Inflammatory macrophage treated with lipopolysaccharide for 1 hour (primary cell): ENCODE measurements at regions not wholly inside any gene's neighbourhood (a gene's known extent, or its start where the extent isn't known, plus 50 kb on each side); places are given as distances from the start of the nearest gene placed in this dataset.

Source experiments
- DNase-seq, 2 donors: peaks; one replicate each; pipeline ENCODE4 v3.0.0-alpha.2; 2020 to 2022

- no peak for DNase-seq
Observed at GRCh38 chr9:12170456-12170855, 522.7 kb upstream of the TYRP1 start.

- DNase-seq, result no peak
Observed at GRCh38 chr9:12178634-12179033, 514.6 kb upstream of the TYRP1 start.

- DNase-seq, result no peak
Observed at GRCh38 chr9:12182806-12183205, 510.4 kb upstream of the TYRP1 start.

- no peak for DNase-seq
Observed at GRCh38 chr9:12183321-12183720, 509.9 kb upstream of the TYRP1 start.

- no peak for DNase-seq
Observed at GRCh38 chr9:12185856-12186255, 507.3 kb upstream of the TYRP1 start.

- no peak for DNase-seq
Observed at GRCh38 chr9:12191630-12192029, 501.6 kb upstream of the TYRP1 start.

- no peak for DNase-seq
Observed at GRCh38 chr9:12194731-12195130, 498.5 kb upstream of the TYRP1 start.

- no peak for DNase-seq
Observed at GRCh38 chr9:12195456-12195855, 497.7 kb upstream of the TYRP1 start.

- no peak for DNase-seq
Observed at GRCh38 chr9:12204512-12204911, 488.7 kb upstream of the TYRP1 start.

- no peak for DNase-seq
Observed at GRCh38 chr9:12212860-12213259, 480.3 kb upstream of the TYRP1 start.

GRCh38 chr9:12221470-12221869, 471.7 kb upstream of the TYRP1 start:
- DNase-seq, result no peak

- DNase-seq, result no peak
Observed at GRCh38 chr9:12224449-12224848, 468.7 kb upstream of the TYRP1 start.

- DNase-seq, result no peak
Observed at GRCh38 chr9:12230708-12231107, 462.5 kb upstream of the TYRP1 start.

GRCh38 chr9:12231832-12232231, 461.4 kb upstream of the TYRP1 start:
- DNase-seq, result no peak

GRCh38 chr9:12232836-12233235, 460.3 kb upstream of the TYRP1 start:
- no peak for DNase-seq

GRCh38 chr9:12253941-12254340, 439.2 kb upstream of the TYRP1 start:
- no peak for DNase-seq

- no peak for DNase-seq
Observed at GRCh38 chr9:12266758-12267157, 426.4 kb upstream of the TYRP1 start.

- DNase-seq, result no peak
Observed at GRCh38 chr9:12271421-12271891, 421.7 kb upstream of the TYRP1 start.

- DNase-seq, result no peak
Observed at GRCh38 chr9:12272471-12273120, 420.6 kb upstream of the TYRP1 start.

- DNase-seq, result no peak
Observed at GRCh38 chr9:12274577-12274976, 418.6 kb upstream of the TYRP1 start.

- DNase-seq, result no peak
Observed at GRCh38 chr9:12276505-12276904, 416.7 kb upstream of the TYRP1 start.

- no peak for DNase-seq
Observed at GRCh38 chr9:12289711-12290110, 403.5 kb upstream of the TYRP1 start.

GRCh38 chr9:12290166-12290869, 402.9 kb upstream of the TYRP1 start:
- no peak for DNase-seq

GRCh38 chr9:12305211-12305610, 388.0 kb upstream of the TYRP1 start:
- DNase-seq, result no peak

- DNase-seq, result no peak
Observed at GRCh38 chr9:12314589-12314988, 378.6 kb upstream of the TYRP1 start.
